GM18507 (cell line): ENCODE measurements at regions not wholly inside any gene's neighbourhood (a gene's known extent, or its start where the extent isn't known, plus 50 kb on each side); places are given as distances from the start of the nearest gene placed in this dataset.
"Not testable (repeated sequence)": the region's sequence is repeated elsewhere in the genome, so short reads cannot be mapped to it uniquely, and the experiment has no call there.

Experiments
- DNase-seq: peaks from one replicate; pipeline ENCODE4 v3.0.0; 2011; ENCODE audit warnings: low read depth; ENCODE audit not compliant: insufficient read length; ENCODE audit errors: extremely low spot score
- FAIRE-seq: peaks from 2 replicates; lab custom pipeline; 2011; peaks lifted over from hg19 to GRCh38; lab: Jason Lieb, UNC

DNA sequence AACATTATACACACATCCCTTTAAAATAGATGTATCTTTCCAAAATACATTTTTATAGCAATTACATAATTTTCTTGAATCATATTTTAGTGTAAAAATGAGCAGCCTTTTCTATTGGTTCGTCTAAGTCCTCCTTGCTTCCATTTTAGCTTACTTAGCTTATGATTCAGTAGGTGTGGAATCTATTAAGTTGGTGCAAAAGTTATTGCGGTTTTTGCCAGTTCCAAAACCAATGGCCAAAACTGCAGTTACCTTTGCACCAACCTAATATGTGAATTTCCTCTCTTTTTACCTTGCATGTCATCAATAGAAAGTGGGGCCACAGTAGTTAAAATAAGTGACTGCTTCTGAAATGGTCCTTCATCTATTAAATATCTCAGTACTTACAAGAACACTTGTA lies 279.0 kb downstream of the OTUD1 start:
- FAIRE-seq (no peak), DNase-seq (no peak)

DNA sequence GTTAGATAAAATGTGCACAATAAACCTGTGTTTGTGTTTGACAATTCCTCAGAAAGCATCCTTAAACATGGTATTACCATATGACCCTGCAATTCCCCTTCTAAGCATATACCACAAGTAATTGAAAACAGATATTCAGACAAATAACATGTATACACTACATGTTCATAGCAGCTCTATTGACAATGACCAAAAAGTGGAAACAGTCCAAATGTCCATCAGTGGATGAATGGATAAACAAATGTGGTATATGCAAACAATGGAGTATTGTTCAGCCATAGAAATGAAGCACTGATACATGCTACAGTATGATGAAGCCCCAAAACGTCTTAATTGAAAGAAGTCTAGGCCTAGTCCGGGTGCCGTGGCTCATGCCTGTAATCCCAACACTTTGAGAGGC lies 280.1 kb downstream of the OTUD1 start:
- DNase-seq (no peak), FAIRE-seq (no peak)

GRCh38 chr10:23723796-23724195 lies 284.9 kb downstream of the OTUD1 start:
- DNase-seq: no peak
- no peak for FAIRE-seq

DNA sequence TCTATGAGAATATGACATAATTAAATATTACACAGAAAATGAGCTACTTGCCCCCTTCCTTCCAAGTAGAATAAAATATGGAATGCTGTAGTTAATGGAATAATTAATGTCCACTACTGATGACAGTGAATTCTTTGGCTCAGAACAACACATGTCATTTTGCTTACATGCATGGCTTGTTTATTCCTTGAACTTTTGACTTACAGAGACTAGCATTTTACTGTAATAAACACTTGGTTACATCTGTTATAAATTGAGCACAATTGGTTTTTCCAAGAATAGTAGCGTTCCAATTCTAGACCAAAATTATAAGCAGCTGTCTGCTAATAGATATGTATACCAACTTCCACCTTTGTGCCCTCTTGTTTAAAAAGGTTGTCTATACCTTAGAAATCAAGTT lies 286.7 kb downstream of the OTUD1 start:
- no peak for DNase-seq
- FAIRE-seq: no peak

- DNase-seq (no peak), FAIRE-seq (peak; percentile 59)
These were observed 303.5 kb downstream of the OTUD1 start for GRCh38 chr10:23742368-23742767.

- FAIRE-seq: no peak
- DNase-seq: no peak
These were observed 303.9 kb downstream of the OTUD1 start for GRCh38 chr10:23742807-23743206.

GRCh38 chr10:23754179-23754578 lies 315.3 kb downstream of the OTUD1 start:
- DNase-seq (no peak), FAIRE-seq (no peak)

- DNase-seq: no peak
These were observed 316.1 kb downstream of the OTUD1 start for GRCh38 chr10:23754941-23755340.

DNA sequence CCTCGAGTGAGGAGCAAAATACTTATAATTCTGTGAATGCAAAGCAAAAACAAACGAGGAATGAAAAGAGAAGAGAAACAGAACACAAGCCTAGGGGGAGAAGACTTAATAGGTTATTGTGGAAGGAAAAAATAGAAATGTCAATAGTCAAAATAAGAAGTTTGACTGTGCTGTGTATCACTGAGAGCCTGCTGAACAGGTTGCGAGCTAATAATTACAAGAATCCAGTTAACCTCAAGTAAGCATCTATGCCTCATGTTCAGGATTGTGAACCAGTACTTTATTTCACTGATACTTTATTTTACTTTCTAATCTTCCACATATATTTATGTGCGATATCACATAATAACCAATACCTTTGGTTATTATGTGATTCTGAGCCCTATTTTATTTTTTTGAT lies 316.7 kb downstream of the OTUD1 start:
- FAIRE-seq (no peak), DNase-seq (no peak)

More at GRCh38 chr10:23754941-23755340, 316.1 kb downstream of the OTUD1 start:
- FAIRE-seq: no peak

DNA sequence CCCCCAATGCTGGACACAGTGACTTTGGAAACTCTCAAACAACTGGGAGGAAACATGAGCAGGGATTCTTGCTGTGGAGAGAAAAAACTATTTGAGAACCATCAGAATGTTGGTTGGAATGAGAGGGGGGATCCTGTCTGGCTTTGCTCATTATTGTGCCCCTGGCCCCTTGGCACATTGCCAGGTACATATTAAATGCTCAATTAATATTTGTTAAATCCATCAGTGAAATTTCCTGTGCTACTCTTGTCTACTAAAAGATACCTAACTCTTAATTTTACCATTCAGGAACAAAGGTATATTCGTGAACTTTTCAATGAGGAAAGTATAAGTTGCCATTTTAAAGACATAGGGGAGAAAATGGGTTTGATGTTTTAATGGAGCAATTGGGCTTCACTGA lies 329.4 kb downstream of the OTUD1 start:
- FAIRE-seq (no peak), DNase-seq (no peak)

GRCh38 chr10:23777153-23777552 lies 338.3 kb downstream of the OTUD1 start:
- DNase-seq: no peak
- FAIRE-seq: no peak

- no peak for DNase-seq
- FAIRE-seq: no peak
These were observed 340.4 kb downstream of the OTUD1 start for GRCh38 chr10:23779301-23779700.

GRCh38 chr10:23780331-23780730 lies 341.5 kb downstream of the OTUD1 start:
- DNase-seq (no peak), FAIRE-seq (no peak)

DNA sequence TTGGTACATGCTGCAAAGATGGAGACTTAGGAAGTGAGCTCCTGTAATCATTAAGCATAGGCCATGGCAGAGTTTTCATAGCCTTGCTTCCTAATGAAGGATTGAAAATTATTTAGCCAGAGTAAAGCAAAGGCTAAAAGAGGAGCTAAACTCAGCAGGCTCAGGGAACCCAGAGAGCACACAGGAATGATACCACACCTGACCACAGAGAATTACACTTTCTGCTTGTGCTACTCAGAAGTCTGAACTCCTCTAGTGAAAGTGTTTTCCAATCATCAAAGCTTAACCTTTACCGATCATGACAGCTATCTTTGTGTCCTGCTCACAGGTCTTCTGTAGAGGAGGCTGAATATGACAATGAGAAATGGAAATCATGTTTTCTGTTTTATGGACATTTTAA lies 347.7 kb downstream of the OTUD1 start:
- FAIRE-seq: no peak
- no peak for DNase-seq

- no peak for DNase-seq
- FAIRE-seq: no peak
These were observed 354.7 kb downstream of the OTUD1 start for GRCh38 chr10:23793577-23793976.

- not testable (repeated sequence) for DNase-seq, FAIRE-seq
These were observed 358.6 kb downstream of the OTUD1 start for GRCh38 chr10:23797452-23797851.

DNA sequence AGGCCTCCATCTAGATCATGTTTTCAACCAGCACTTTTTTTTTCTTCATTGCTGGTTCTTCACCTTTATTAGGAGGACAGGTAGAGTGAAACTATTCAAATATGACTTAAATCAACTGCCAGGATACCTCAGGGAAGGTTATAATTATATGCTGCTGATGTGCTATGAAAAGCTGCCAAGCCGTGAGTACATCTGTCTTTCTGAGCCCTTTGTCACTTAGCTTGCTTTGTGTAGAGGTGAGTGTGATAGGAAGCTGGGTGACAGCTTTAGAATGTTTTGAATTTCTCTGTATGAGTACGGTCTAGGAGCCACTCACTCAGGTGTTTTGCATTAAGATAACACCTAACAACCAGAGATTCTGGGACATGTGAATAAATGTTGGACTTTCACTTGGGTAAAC lies 365.2 kb downstream of the OTUD1 start:
- DNase-seq: no peak
- no peak for FAIRE-seq

DNA sequence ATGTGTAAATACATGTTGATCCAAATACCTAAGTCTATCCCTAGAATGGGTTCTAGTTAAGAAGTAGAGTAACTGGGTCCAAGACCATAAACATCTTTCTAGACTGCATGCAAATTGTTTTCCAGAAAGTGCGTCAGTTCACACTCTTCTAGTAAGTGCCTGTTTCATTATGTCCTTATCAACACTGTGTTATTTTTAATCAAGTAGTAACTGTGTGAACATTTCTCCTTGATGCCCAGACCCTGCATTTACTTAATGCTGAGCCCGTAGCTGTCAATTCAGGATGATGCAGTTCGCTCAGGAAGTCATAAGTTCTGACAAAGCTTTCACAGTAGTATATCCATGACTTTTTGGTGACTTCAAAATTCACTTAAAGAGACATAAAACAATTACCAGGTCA lies 374.8 kb downstream of the OTUD1 start:
- DNase-seq: no peak
- FAIRE-seq: no peak

GRCh38 chr10:23818484-23818883 lies 379.6 kb downstream of the OTUD1 start:
- DNase-seq (no peak), FAIRE-seq (no peak)

DNA sequence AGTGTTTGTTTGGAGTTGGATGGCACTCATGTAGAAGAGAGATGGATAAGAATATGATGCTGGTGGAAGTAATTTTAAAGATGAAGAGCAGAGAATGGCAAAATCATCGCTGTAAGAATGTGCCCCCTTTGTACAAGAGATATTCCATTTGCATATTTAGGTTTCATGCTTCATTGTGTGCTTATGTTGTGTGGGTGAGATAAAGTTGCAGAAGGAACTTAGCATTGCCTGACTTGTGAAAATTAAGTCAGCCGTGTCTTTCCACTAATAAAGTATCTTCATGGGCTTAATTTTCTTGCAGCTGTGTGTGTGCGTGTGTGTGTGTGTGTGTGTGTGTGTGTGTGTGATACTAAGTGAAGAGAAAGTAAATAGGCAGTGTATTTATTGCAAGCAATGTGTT lies 381.9 kb downstream of the OTUD1 start:
- FAIRE-seq (no peak), DNase-seq (no peak)

- DNase-seq (no peak), FAIRE-seq (no peak)
These were observed 384.1 kb upstream of the KIAA1217 start for GRCh38 chr10:23824822-23825221.

DNA sequence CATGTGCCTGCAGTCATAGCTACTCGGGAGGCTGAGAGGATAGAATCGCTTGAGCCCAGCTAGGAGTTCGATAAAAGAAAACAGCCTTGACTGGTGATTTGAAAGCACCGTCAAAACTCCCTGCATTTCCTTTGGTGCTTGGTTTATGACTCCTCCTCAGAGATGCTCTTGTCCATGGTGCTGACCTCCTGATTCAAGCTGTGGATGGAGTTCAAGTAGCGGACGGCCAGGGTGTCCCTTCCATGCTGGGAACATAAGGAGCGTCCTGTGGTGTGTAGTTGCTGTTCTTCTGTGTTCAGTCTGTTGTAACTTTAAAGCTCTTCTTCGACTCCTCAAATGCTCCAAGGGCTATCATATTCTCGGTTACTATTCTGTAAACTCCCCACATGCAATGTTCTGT lies 382.5 kb upstream of the KIAA1217 start:
- DNase-seq (no peak), FAIRE-seq (no peak)
